Right renal pelvis (tissue), 4 donors: ENCODE measurements at regions not wholly inside any gene's neighbourhood (a gene's known extent, or its start where the extent isn't known, plus 50 kb on each side); places are given as distances from the start of the nearest gene placed in this dataset.

Source experiments
- DNase-seq, 4 donors: peaks; one replicate each; pipeline ENCODE4 v3.0.0-alpha.2; 2013; ENCODE audit warnings: low read depth in 4 of 4, low spot score in 3 of 4, missing footprints in 1 of 4

DNA sequence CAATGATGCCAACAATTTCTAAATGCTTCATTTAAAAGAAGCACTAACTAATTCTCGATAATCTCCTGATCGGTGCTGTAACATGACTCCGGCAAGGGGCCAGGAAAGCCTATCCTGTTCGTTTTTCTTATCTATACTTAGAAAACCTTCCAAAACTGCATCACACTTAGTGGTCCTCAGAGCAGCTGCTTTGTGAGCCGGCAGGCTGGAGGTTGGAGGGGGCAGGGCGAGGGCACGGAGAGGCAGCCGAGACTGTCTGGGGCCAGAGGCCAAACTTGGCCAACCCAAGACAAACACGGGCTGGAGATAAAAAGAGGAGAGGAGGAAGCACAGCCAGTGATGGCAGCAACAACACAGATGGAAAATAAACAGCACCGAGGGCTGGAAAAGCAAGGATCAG lies 455.7 kb downstream of the BCOR start:
- no peak for DNase-seq

DNA sequence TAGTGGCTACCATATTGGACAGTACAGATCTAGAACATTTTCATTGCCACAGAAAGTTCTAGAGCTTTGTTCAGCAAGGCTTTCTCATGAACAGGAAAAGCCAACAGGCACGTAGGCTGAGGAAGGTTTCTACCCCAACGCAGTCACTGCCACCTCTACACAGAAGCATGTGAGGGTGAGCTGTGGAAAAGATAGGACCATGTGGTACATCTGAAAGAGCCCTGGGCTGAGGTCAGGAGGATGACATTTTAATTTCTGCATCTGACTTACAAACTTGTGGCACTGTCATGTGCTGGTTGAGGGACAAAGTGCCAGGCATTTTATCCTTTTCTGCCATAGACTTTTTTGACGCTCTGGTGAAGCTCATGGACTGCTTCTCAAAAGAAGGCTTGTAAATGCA lies 454.2 kb downstream of the BCOR start:
- DNase-seq, result no peak

- DNase-seq, result peak; percentile 47 to 59 (median 50)
Measured at GRCh38 chrX:39645178-39645895, 452.4 kb downstream of the BCOR start.

- DNase-seq, result no peak
Measured at GRCh38 chrX:39648548-39649254, 449.1 kb downstream of the BCOR start.

GRCh38 chrX:39650768-39651347 lies 446.9 kb downstream of the BCOR start:
- no peak for DNase-seq

- no peak for DNase-seq
Measured at GRCh38 chrX:39652336-39652735, 445.4 kb downstream of the BCOR start.

- no peak for DNase-seq
Measured at GRCh38 chrX:39653691-39654090, 444.1 kb downstream of the BCOR start.

DNA sequence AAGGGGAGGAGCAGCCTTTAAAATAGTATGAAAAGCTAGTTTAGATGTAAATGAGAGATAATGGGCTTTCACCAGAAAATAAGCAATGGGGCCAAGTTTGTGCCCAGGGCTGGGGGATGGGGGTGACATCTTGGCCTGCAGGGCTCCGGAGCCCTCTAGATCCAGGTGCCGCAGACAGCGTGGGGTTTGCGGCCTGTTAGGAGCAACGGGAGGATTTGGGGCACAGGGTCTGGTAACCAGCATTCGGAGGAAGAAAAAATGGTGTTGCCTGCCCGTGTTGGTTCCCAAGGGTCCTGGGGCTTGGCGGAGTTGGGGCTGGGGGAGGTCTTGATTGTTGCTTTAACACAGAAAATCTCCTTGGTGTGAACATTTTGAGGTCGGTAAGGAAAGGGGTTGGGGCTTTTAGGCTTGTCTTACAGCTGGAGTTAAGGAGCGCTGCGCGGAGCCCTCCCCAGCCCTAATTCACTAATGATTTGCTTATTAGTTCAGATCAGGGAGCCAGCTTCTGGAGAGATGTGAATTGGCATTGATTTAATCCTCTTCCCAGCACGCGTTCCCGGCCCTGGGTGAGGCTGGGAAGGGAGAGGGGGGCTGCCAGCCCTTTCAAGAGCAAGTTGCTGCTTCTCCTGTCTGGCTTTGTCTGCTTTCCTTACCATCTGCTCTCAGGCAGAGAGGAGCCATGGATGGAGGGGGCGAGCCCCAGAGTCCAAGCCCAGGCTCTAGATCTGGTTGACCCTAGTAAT lies 443.4 kb downstream of the BCOR start:
- DNase-seq, result no peak

DNA sequence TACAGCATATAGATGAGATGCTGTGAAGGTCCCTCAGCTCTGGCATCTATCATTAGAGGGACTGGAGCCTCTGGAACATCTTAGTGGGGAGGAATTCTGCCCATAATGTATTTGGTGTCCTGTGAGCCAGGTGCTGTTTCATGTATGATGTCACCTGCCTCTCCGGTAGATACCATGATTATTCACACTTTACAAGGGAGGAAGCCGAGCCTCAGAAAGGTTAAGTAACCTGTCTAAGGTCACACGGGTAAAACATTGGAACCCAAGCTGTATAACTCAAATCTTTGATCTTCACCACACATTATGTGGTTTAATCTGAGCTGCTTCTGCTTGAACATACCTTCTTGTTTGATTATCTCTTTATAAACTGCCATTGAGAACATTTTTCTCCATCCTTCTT lies 442.8 kb downstream of the BCOR start:
- DNase-seq, result no peak

DNA sequence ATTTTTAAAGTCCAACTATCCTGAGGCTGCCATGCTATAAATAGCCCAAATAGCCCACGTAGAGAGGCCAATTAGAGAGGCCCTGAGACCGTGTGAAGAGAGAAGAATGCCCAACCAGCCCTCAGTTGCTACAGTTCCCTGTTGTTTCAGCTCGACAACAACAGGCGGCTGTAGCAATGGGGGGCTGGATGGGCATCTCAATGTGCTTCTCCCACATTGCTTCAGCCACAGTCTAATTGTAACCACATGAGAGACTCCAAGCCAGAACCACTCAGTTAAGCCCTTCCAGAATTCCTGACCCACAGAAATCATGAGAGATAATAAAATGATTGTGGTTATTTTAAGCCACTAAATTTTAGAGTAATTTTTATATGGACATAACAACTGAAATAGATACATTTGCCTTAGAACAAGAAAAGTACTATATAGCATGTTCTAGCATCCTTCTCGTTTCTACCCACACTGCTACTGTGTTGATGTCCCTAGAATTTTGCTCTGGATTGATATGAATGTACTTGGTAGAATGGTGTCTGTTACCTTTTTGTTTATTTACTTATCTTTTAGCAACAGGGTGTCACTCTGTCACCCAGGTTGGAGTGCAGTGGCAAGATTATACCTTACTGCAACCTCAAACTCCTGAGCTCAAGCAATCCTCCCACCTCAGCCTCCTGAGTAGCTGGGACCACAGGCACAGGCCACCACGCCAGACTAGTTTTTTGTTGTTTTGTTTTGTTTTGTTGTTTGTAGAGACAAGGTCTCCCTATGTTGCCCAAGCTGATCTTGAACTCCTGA lies 436.4 kb downstream of the BCOR start:
- no peak for DNase-seq

DNA sequence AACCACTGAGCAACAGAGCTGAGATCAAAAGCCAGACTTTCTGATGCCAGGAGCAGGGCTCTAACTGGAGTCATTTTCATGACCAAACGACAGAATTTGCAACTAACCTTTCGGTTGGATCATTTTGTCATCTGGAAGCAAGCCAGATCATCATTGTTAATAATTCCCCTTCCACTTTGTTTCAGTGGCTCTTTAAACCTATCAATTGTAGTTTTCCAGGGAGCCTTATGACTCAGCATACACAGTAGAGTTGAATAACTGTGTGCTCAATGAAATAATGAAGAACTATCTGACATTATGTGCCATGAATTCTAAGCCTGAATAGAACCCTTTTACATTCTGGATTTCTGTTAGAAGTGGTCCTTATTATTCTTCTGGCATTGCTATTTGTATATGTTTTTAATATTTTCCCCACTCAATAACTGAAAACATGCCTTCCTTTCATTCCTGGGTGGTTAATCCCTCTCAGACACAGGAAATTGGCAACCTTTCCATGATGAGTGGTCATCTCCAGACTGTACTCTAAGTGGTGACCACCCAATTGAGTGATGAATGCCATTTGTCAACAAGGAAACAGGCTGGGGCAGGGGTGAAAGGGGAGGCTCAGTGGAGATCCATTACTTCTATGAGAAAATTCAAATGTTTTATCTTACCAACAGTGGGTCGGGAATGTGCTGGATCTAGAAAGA lies 431.8 kb downstream of the BCOR start:
- no peak for DNase-seq

DNA sequence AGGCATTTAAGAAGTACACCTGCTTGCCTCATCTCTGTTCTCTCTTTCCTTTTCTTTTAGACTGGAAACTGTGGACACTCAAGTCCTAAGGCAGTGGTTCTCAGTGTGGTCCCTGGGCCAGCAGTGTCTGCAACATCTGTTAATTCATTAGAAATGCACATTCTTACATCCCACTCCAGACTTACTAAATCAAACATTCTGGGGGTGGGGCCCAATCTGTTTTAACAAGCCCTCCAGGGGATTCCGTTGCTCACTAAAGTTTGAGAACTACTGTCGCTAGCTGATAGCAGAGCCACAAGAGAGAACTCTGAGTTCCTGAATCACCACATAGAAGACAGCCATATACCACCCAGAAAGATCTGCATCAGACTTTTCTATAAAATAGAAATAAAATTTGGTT lies 430.6 kb downstream of the BCOR start:
- DNase-seq, result no peak

DNA sequence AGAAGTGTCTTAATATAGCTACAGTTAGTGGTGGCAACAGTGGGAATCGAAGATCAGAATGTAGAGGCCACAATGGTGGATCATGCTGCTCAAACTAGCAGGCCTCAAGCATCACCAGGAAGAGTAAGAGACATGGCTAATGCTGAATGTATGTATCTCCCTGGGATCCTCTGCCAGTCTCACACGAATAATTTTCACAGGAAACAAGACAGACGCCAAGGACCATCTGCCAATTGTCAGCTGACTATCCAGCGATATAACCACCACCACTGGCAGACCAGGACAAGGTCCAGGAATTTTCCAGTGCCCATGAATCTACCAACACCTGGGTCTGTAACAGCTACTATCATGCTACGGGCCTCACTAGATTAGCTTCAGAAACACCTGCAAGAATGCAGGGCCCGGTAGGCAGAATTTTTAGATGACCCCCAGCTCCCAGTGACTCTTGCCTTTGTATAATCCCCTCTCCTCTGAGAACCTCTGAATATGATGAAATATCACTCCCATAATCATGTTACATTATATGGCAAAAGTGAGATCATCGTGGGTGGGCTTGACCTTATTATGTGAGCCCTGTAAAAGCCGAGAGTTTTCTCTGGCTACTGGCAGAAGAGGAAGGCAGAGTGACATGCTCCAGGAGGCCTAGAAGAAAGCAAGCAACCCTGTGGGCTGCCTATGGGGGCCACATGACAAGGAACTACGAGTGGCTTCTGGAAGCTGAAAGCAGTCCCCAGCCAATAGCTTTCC lies 429.8 kb downstream of the BCOR start:
- DNase-seq, result no peak

GRCh38 chrX:39669668-39670067 lies 428.1 kb downstream of the BCOR start:
- no peak for DNase-seq

DNA sequence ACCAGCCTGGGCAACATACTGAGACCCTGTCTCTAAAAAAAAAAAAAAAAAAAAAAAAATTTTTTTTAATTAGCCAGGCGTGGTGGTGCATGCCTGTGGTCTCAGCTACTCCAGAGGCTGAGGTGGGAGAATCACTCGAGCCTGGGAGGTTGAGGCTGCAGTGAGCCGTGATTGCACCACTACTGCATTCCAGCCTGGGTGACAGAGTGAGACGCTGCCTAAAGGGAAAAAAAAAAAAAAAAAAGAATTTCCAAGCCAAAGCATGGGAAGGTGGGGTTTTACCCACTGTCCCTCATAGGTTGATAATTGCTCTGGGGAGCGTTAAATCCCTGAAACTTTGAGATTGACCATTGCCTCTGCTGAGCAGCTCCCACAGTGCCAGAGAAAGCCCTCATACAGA lies 427.5 kb downstream of the BCOR start:
- DNase-seq, result no peak

GRCh38 chrX:39672405-39672804 lies 425.4 kb downstream of the BCOR start:
- DNase-seq, result no peak

- DNase-seq, result no peak
Measured at GRCh38 chrX:39674490-39675161, 423.1 kb downstream of the BCOR start.

GRCh38 chrX:39675162-39675553 lies 422.6 kb downstream of the BCOR start:
- DNase-seq, result no peak

GRCh38 chrX:39675619-39676018 lies 422.1 kb downstream of the BCOR start:
- no peak for DNase-seq
